ENCODE measurements at regions not wholly inside any gene's neighbourhood (a gene's known extent, or its start where the extent isn't known, plus 50 kb on each side); places are given as distances from the start of the nearest gene placed in this dataset.

DNA sequence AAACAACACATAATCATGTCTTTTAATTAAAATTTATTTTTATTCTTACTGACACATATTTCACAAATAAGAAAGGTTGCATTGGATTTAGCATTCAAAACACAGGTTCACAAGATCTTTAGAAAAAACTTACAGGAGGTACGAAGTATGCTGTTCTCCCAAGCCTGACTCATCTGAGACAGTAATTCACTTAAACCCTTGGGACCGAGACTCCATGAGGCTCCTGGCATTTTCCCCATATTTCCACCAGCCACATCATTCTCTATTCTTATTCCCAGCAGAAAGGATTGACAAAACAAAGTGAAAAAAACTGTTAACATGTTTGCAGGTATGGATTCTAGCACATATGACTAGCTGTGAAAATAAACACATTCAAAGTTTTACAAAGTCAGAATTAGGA is 52.6 kb downstream of the CNTN3 start:
- in situ Hi-C loops (cut with MboI): no loop called here
- ChIA-PET SMC1A (ENCODE audit: uncharacterized antibody, unreplicated experiment) (no interaction called here), CTCF (no interaction called here), RAD21 (ENCODE audit: unreplicated experiment) (no interaction called here), POLR2A (no interaction called here)
- no peak overlapping the region for H3K4me2 ChIP-seq (ENCODE audit: control insufficient read depth, insufficient read depth)
- no peaks in the 10 kb centered on the region for H4K20me1 ChIP-seq (ENCODE audit: control insufficient read depth, insufficient read depth)
- no peak for FAIRE-seq
- H3K4me3 ChIP-seq: no peak overlapping the region
- no peaks in the 10 kb centered on the region for H3K36me3 ChIP-seq (ENCODE audit: control insufficient read depth in 2 of 2, insufficient read depth in 2 of 2, low read length in 1 of 2)
- no peak overlapping the region for H2AFZ ChIP-seq (ENCODE audit: control insufficient read depth, low read depth, low read length)
- H3K27ac ChIP-seq (ENCODE audit: control insufficient read depth, insufficient read depth): no peak overlapping the region
- no peaks in the 10 kb centered on the region for H3K79me2 ChIP-seq (ENCODE audit: control insufficient read depth, insufficient read depth, low read length)
- BruUV-seq (replicated peaks): no TSS peak
- no peaks in the 10 kb centered on the region for H3K4me1 ChIP-seq (ENCODE audit: control insufficient read depth, insufficient read depth, low read length)
- 0% methylated on average over 2 of the region's 2 CpGs for WGBS (ENCODE audit: insufficient coverage, insufficient replicate concordance, low lambda C conversion rate, missing lambda C conversion rate)
- no peaks in the 10 kb centered on the region for H3K27me3 ChIP-seq (replicated peaks in 1 of 2; ENCODE audit: control insufficient read depth in 2 of 2, insufficient read depth in 2 of 2, low read length in 1 of 2)
- no peak overlapping the region for H3K9ac ChIP-seq (ENCODE audit: control insufficient read depth, insufficient read depth, low read length)
- intact Hi-C loops (cut with micrococcal nuclease; ENCODE audit: unreplicated experiment): no loop called here
- no peaks in the 10 kb centered on the region for H3K9me3 ChIP-seq (replicated peaks; ENCODE audit: control insufficient read depth, insufficient read depth, low read length)
- no peak for DNase-seq (ENCODE audit: low read depth, low spot score)
- no peak for ATAC-seq
- TF ChIP-seq MTA2 (IDR thresholded peaks at IDR 0.05; ENCODE audit: low read depth): no peak
- no peak for TF ChIP-seq SMAD5 (IDR thresholded peaks at IDR 0.05; ENCODE audit: low read depth)
- TF ChIP-seq, protein P1, sequence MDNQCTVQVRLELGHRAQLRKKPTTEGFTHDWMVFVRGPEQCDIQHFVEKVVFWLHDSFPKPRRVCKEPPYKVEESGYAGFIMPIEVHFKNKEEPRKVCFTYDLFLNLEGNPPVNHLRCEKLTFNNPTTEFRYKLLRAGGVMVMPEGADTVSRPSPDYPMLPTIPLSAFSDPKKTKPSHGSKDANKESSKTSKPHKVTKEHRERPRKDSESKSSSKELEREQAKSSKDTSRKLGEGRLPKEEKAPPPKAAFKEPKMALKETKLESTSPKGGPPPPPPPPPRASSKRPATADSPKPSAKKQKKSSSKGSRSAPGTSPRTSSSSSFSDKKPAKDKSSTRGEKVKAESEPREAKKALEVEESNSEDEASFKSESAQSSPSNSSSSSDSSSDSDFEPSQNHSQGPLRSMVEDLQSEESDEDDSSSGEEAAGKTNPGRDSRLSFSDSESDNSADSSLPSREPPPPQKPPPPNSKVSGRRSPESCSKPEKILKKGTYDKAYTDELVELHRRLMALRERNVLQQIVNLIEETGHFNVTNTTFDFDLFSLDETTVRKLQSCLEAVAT (IDR thresholded peaks at IDR 0.05): no peak
- TF ChIP-seq CREM (IDR thresholded peaks at IDR 0.05; ENCODE audit: low read depth): no peak
- TF ChIP-seq, protein P2, sequence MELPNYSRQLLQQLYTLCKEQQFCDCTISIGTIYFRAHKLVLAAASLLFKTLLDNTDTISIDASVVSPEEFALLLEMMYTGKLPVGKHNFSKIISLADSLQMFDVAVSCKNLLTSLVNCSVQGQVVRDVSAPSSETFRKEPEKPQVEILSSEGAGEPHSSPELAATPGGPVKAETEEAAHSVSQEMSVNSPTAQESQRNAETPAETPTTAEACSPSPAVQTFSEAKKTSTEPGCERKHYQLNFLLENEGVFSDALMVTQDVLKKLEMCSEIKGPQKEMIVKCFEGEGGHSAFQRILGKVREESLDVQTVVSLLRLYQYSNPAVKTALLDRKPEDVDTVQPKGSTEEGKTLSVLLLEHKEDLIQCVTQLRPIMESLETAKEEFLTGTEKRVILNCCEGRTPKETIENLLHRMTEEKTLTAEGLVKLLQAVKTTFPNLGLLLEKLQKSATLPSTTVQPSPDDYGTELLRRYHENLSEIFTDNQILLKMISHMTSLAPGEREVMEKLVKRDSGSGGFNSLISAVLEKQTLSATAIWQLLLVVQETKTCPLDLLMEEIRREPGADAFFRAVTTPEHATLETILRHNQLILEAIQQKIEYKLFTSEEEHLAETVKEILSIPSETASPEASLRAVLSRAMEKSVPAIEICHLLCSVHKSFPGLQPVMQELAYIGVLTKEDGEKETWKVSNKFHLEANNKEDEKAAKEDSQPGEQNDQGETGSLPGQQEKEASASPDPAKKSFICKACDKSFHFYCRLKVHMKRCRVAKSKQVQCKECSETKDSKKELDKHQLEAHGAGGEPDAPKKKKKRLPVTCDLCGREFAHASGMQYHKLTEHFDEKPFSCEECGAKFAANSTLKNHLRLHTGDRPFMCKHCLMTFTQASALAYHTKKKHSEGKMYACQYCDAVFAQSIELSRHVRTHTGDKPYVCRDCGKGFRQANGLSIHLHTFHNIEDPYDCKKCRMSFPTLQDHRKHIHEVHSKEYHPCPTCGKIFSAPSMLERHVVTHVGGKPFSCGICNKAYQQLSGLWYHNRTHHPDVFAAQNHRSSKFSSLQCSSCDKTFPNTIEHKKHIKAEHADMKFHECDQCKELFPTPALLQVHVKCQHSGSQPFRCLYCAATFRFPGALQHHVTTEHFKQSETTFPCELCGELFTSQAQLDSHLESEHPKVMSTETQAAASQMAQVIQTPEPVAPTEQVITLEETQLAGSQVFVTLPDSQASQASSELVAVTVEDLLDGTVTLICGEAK (IDR thresholded peaks at IDR 0.05; ENCODE audit: borderline replicate concordance): no peak
- no peak for TF ChIP-seq ZSCAN29 (IDR thresholded peaks at IDR 0.05)
- TF ChIP-seq RUNX3 (IDR thresholded peaks at IDR 0.05; ENCODE audit: low read length): no peak
- TF ChIP-seq LARP7 (IDR thresholded peaks at IDR 0.05): no peak
- TF ChIP-seq NKRF (conservative IDR thresholded peaks at IDR 0.05): no peak
- TF ChIP-seq ZNF384 (IDR thresholded peaks at IDR 0.05; ENCODE audit: borderline replicate concordance, low read depth, low read length): no peak
- no peak for TF ChIP-seq CTCF (IDR thresholded peaks at IDR 0.05 in 2 of 3, conservative IDR thresholded peaks at IDR 0.05 in 1 of 3; ENCODE audit: control insufficient read depth in 2 of 3, extremely low read depth in 1 of 3, insufficient read depth in 1 of 3, low read depth in 3 of 3, low read length in 3 of 3)
- TF ChIP-seq RFX5 (IDR thresholded peaks at IDR 0.05; ENCODE audit: low read depth, low read length): no peak
- TF ChIP-seq, protein P3, sequence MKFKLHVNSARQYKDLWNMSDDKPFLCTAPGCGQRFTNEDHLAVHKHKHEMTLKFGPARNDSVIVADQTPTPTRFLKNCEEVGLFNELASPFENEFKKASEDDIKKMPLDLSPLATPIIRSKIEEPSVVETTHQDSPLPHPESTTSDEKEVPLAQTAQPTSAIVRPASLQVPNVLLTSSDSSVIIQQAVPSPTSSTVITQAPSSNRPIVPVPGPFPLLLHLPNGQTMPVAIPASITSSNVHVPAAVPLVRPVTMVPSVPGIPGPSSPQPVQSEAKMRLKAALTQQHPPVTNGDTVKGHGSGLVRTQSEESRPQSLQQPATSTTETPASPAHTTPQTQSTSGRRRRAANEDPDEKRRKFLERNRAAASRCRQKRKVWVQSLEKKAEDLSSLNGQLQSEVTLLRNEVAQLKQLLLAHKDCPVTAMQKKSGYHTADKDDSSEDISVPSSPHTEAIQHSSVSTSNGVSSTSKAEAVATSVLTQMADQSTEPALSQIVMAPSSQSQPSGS (IDR thresholded peaks at IDR 0.05; ENCODE audit: low read length): no peak
- TF ChIP-seq ETV6 (conservative IDR thresholded peaks at IDR 0.05 in 1 of 2, IDR thresholded peaks at IDR 0.05 in 1 of 2; ENCODE audit: borderline replicate concordance in 1 of 2, low read depth in 1 of 2): no peak
- no peak for TF ChIP-seq ZNF274 (IDR thresholded peaks at IDR 0.05; ENCODE audit: insufficient read depth, insufficient read length)

Data from GM12878 (cell line).